GM12891 (cell line): ENCODE measurements at regions not wholly inside any gene's neighbourhood (a gene's known extent, or its start where the extent isn't known, plus 50 kb on each side); places are given as distances from the start of the nearest gene placed in this dataset.

Experiments used
- POLR2AphosphoS5 ChIP-seq: IDR thresholded peaks from 2 replicates; pipeline ENCODE4 v1.6.1; 2011; ENCODE audit warnings: low read depth, low read length, control low read depth
- TAF1 ChIP-seq: IDR thresholded peaks from 2 replicates; pipeline ENCODE4 v1.6.1; 2011; ENCODE audit warnings: low read depth, low read length, control low read depth

GRCh38 chr12:69085852-69086251 lies 152.9 kb upstream of the CPM start:
- TF ChIP-seq TAF1 (no peak), POLR2AphosphoS5 (no peak)
